OCI-LY7 (cell line): ENCODE measurements at regions not wholly inside any gene's neighbourhood (a gene's known extent, or its start where the extent isn't known, plus 50 kb on each side); places are given as distances from the start of the nearest gene placed in this dataset.

Source experiments
- BruUV-seq: library from RNA; stranded (reverse); fragments of 400-500 nt; replicated peaks from 2 replicates; lab custom pipeline; 2021; lab: Mats Ljungman, UMichigan
- CTCF ChIA-PET: fragments of 300-600 bp; sonication (Branson Sonifier 250); formaldehyde crosslinking; loops from one replicate; lab custom pipeline; 2022; ENCODE audit warnings: antibody characterized with exemption; ENCODE audit not compliant: unreplicated experiment; lab: Charles Lee
- POLR2A ChIA-PET: fragments of 300-600 bp; sonication (Branson Sonifier 250); formaldehyde crosslinking; loops from one replicate; lab custom pipeline; 2022; ENCODE audit warnings: antibody characterized with exemption; lab: Charles Lee
- DNase-seq: peaks from one replicate; pipeline ENCODE4 v3.0.0-alpha.2; 2015; ENCODE audit warnings: low spot score
- H2AFZ ChIP-seq: fragments of 200-600 bp; sonication (generic), shearing (Covaris generic); 2 replicates; pipeline ENCODE4 v1.6.1; 2014; ENCODE audit warnings: mild to moderate bottlenecking, antibody characterized with exemption, low read length, moderate library complexity
- H3K27ac ChIP-seq: fragments of 200-600 bp; sonication (generic); 2 replicates; pipeline ENCODE4 v1.5.1; 2014; ENCODE audit warnings: mixed run types, low read depth, mild to moderate bottlenecking, moderate library complexity, low read length, inconsistent platforms; ENCODE audit not compliant: poor library complexity, severe bottlenecking
- H3K36me3 ChIP-seq: fragments of 200-600 bp; sonication (generic); 2 replicates; pipeline ENCODE4 v1.6.1; 2014; ENCODE audit warnings: mild to moderate bottlenecking, antibody characterized with exemption, low read length, moderate library complexity, mixed read lengths; ENCODE audit not compliant: insufficient read depth
- H3K4me1 ChIP-seq: fragments of 200-600 bp; sonication (generic); 2 replicates; pipeline ENCODE4 v1.5.1; 2014; ENCODE audit warnings: mild to moderate bottlenecking, low read length; ENCODE audit not compliant: insufficient read depth, poor library complexity, severe bottlenecking
- H3K4me2 ChIP-seq: fragments of 200-600 bp; sonication (generic); 2 replicates; pipeline ENCODE4 v1.6.1; 2014; ENCODE audit warnings: mild to moderate bottlenecking, low read length
- H3K4me3 ChIP-seq: fragments of 200-600 bp; sonication (generic); 2 replicates; pipeline ENCODE4 v1.5.1; 2014; ENCODE audit warnings: mild to moderate bottlenecking, low read depth, low read length; ENCODE audit not compliant: poor library complexity, severe bottlenecking
- H3K79me2 ChIP-seq: fragments of 200-600 bp; sonication (generic); 2 replicates; pipeline ENCODE4 v1.6.1; 2016; ENCODE audit warnings: low read depth, mild to moderate bottlenecking, low read length, moderate library complexity, mixed read lengths; ENCODE audit not compliant: insufficient read depth
- H3K9me2 ChIP-seq: fragments of 200-600 bp; sonication (generic); 2 replicates; pipeline ENCODE4 v1.6.1; 2016; ENCODE audit warnings: mild to moderate bottlenecking, low read length, mixed read lengths; ENCODE audit not compliant: insufficient read depth
- H3K9me3 ChIP-seq: fragments of 200-600 bp; sonication (generic); 2 replicates; pipeline ENCODE4 v1.6.1; 2014; ENCODE audit warnings: mild to moderate bottlenecking, mixed run types, low read length, mixed read lengths
- H4K20me1 ChIP-seq: fragments of 200-600 bp; sonication (generic); 2 replicates; pipeline ENCODE4 v1.6.1; 2014; ENCODE audit warnings: mild to moderate bottlenecking, antibody characterized with exemption, low read length, moderate library complexity, mixed read lengths; ENCODE audit not compliant: insufficient read depth
- CTCF ChIP-seq: fragments of 200-600 bp; sonication (generic); conservative IDR thresholded peaks from 2 replicates; pipeline ENCODE4 v1.5.1; 2014; ENCODE audit warnings: mild to moderate bottlenecking, antibody characterized with exemption, low read length, moderate library complexity, mixed read lengths
- EZH2phosphoT487 ChIP-seq: fragments of 200-600 bp; sonication (generic); IDR thresholded peaks from 2 replicates; pipeline ENCODE4 v1.6.1; 2018; ENCODE audit warnings: low read depth, borderline replicate concordance, mild to moderate bottlenecking, mixed run types, antibody characterized with exemption, low read length, moderate library complexity, mixed read lengths
- intact Hi-C: fragments of 100-400 bp; cut with micrococcal nuclease; formaldehyde crosslinking; loops from one replicate; pipeline ENCODE4 v1.10.0; 2022; ENCODE audit not compliant: unreplicated experiment

GRCh38 chr13:62643799-62644524 is 1228.3 kb upstream of the PCDH20 start:
- Histone ChIP-seq H3K4me1 (peaks cover 41% of the 10 kb centered on the region), H3K9me3 (peaks cover 36% of the 10 kb centered on the region), H3K4me2 (peak overlapping the region; percentile 72), H3K79me2 (no peaks in the 10 kb centered on the region), H3K9me2 (no peaks in the 10 kb centered on the region), H3K36me3 (peaks cover 29% of the 10 kb centered on the region), H3K4me3 (peak overlapping the region; percentile 55), H4K20me1 (no peaks in the 10 kb centered on the region), H3K27ac (peak overlapping the region; percentile 93), H2AFZ (peak overlapping the region; percentile 84)
- POLR2A ChIA-PET, result interaction anchor here (1.5 kb wide), 1 partner anchor 87 kb away, joined by 3 read pairs; no protein-coding TSS in a partner anchor
- TSS peak; percentile 81 for BruUV-seq
- no peak for TF ChIP-seq CTCF
- intact Hi-C loops, result loop anchor here (5.0 to 10.0 kb wide), 2 partner anchors 437 to 519 kb away; no protein-coding TSS in a partner anchor
- CTCF ChIA-PET, result no interaction called here
- peak; percentile 91 for DNase-seq

- ChIA-PET POLR2A (no interaction called here), CTCF (no interaction called here)
- H3K9me3 ChIP-seq, result peaks cover 36% of the 10 kb centered on the region
- H3K4me1 ChIP-seq, result peaks cover 41% of the 10 kb centered on the region
- peak overlapping the region; percentile 93 for H3K27ac ChIP-seq
- peaks cover 29% of the 10 kb centered on the region for H3K36me3 ChIP-seq
- no peaks in the 10 kb centered on the region for H4K20me1 ChIP-seq
- TF ChIP-seq EZH2phosphoT487 (no peak), CTCF (no peak)
- BruUV-seq, result no TSS peak
- no peak for DNase-seq
- intact Hi-C loops, result loop anchor here (5.0 to 10.0 kb wide), 2 partner anchors 436 to 518 kb away; no protein-coding TSS in a partner anchor
- H3K4me3 ChIP-seq, result peak overlapping the region; percentile 55
- no peaks in the 10 kb centered on the region for H3K79me2 ChIP-seq
- H3K9me2 ChIP-seq, result no peaks in the 10 kb centered on the region
- peak overlapping the region; percentile 72; the same call in 1 of the 2 replicates for H3K4me2 ChIP-seq
- H2AFZ ChIP-seq, result peak overlapping the region; percentile 84
These were observed 1227.4 kb upstream of the PCDH20 start for GRCh38 chr13:62643007-62643483.

- H3K79me2 ChIP-seq, result no peaks in the 10 kb centered on the region
- H3K27ac ChIP-seq, result no peak overlapping the region
- TF ChIP-seq EZH2phosphoT487 (no peak), CTCF (no peak)
- H3K36me3 ChIP-seq, result no peaks in the 10 kb centered on the region; the same call in 1 of the 2 replicates
- H3K4me3 ChIP-seq, result no peak overlapping the region
- H4K20me1 ChIP-seq, result no peaks in the 10 kb centered on the region
- ChIA-PET CTCF (no interaction called here), POLR2A (interaction anchor here (0.8 to 1.0 kb wide), 2 partner anchors 13 to 289 kb away, joined by 3 read pairs; no protein-coding TSS in a partner anchor)
- no peak overlapping the region for H3K4me2 ChIP-seq
- H3K4me1 ChIP-seq, result peaks cover 11% of the 10 kb centered on the region
- peak overlapping the region; percentile 25; the same call in 1 of the 2 replicates for H2AFZ ChIP-seq
- H3K9me2 ChIP-seq, result 0 out of 2 replicates have a peak, but pooled peaks cover 3% of the 10 kb centered on the region
- BruUV-seq, result no TSS peak
- H3K9me3 ChIP-seq, result peaks cover 16% of the 10 kb centered on the region
- intact Hi-C loops, result loop anchor here (10.0 kb wide), 1 partner anchor 320 kb away; no protein-coding TSS in a partner anchor
- DNase-seq, result no peak
These were observed 1219.5 kb upstream of the PCDH20 start for GRCh38 chr13:62635161-62635560.
